ENCODE measurements at regions not wholly inside any gene's neighbourhood (a gene's known extent, or its start where the extent isn't known, plus 50 kb on each side); places are given as distances from the start of the nearest gene placed in this dataset.

GRCh38 chrX:7316887-7317286 is 168.9 kb upstream of the PUDP start:
- TF ChIP-seq CTCF (IDR thresholded peaks at IDR 0.05) (no peak), POLR2A (IDR thresholded peaks at IDR 0.05) (no peak)

Measured in body of pancreas (tissue), 4 donors.